H1 (cell line): ENCODE measurements at regions not wholly inside any gene's neighbourhood (a gene's known extent, or its start where the extent isn't known, plus 50 kb on each side); places are given as distances from the start of the nearest gene placed in this dataset.

ENCODE experiments used
- BRCA1 ChIP-seq: IDR thresholded peaks from 2 replicates; pipeline ENCODE4 v1.6.1; 2012; ENCODE audit warnings: low read depth, low read length, improper control_type of control experiment
- EZH2 ChIP-seq: fragments of 200-600 bp; sonication (generic); IDR thresholded peaks from 2 replicates; pipeline ENCODE4 v1.7.1; 2012; ENCODE audit warnings: low read depth, mild to moderate bottlenecking, moderate library complexity, low read length, inconsistent platforms; ENCODE audit not compliant: severe bottlenecking
- RNF2 ChIP-seq: fragments of 200-900, 300-1000 bp; sonication (generic); IDR thresholded peaks from 2 replicates; pipeline ENCODE4 v1.7.1; 2016; ENCODE audit warnings: borderline replicate concordance, low read depth, mild to moderate bottlenecking, antibody characterized with exemption, low read length; ENCODE audit not compliant: poor library complexity, severe bottlenecking; ENCODE audit errors: missing control alignments
- SP1 ChIP-seq: IDR thresholded peaks from 2 replicates; pipeline ENCODE4 v1.6.1; 2011; ENCODE audit warnings: low read depth, low read length
- SUZ12 ChIP-seq: fragments of 200-600 bp; sonication (generic); IDR thresholded peaks from 2 replicates; pipeline ENCODE4 v1.6.1; 2012; ENCODE audit warnings: mild to moderate bottlenecking, inconsistent platforms, low read length, moderate library complexity, mixed read lengths
- TF ChIP-seq, protein P1 (sequence below), 3 experiments: IDR thresholded peaks; 1 replicate in 2 of 3; 2 replicates in 1 of 3; pipeline versions ENCODE4 v1.5.1 to v1.6.1; 2011; ENCODE audit warnings: low read length in 3 of 3, mild to moderate bottlenecking in 3 of 3, inconsistent platforms in 2 of 3, low read depth in 1 of 3, moderate library complexity in 1 of 3; ENCODE audit not compliant: insufficient read depth in 1 of 3; ENCODE audit errors: control extremely low read depth in 1 of 3

DNA sequence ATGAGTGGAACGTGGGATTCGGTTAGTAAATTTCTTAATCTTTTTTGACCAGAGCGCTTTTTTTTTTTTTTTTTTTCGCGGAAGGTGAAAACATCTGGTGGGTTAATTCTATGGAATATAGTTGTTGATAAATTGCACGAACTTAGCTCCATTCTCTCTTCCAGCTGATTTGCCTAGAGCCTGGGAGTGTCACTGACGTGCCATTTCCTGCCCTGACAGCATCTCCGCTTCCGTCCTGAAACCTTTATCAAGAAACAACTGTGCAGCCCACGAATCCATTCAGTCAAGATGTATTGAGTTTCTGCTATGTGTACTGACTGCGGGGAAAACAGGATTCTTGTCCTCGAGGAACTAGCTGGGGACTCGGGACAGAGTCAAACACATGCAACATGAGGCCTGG is 59.5 kb upstream of the TGM3 start:
- TF ChIP-seq, protein P1, sequence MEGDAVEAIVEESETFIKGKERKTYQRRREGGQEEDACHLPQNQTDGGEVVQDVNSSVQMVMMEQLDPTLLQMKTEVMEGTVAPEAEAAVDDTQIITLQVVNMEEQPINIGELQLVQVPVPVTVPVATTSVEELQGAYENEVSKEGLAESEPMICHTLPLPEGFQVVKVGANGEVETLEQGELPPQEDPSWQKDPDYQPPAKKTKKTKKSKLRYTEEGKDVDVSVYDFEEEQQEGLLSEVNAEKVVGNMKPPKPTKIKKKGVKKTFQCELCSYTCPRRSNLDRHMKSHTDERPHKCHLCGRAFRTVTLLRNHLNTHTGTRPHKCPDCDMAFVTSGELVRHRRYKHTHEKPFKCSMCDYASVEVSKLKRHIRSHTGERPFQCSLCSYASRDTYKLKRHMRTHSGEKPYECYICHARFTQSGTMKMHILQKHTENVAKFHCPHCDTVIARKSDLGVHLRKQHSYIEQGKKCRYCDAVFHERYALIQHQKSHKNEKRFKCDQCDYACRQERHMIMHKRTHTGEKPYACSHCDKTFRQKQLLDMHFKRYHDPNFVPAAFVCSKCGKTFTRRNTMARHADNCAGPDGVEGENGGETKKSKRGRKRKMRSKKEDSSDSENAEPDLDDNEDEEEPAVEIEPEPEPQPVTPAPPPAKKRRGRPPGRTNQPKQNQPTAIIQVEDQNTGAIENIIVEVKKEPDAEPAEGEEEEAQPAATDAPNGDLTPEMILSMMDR (IDR thresholded peaks at IDR 0.05; ENCODE audit: control extremely low read depth in 1 of 3, insufficient read depth in 1 of 3, low read depth in 1 of 3, low read length in 3 of 3), result no peak
- TF ChIP-seq RNF2, result no peak
- TF ChIP-seq SUZ12, result no peak
- TF ChIP-seq BRCA1, result no peak
- no peak for TF ChIP-seq EZH2
- no peak for TF ChIP-seq SP1
